ENCODE measurements at regions not wholly inside any gene's neighbourhood (a gene's known extent, or its start where the extent isn't known, plus 50 kb on each side); places are given as distances from the start of the nearest gene placed in this dataset.

GRCh38 chr21:38933731-38934130, 128.0 kb downstream of the ETS2 start:
- DNase-seq (ENCODE audit: low read depth in 2 of 2): no peak

- DNase-seq (ENCODE audit: low read depth in 2 of 2): no peak
Observed at GRCh38 chr21:38931291-38931690, 125.6 kb downstream of the ETS2 start.

DNA sequence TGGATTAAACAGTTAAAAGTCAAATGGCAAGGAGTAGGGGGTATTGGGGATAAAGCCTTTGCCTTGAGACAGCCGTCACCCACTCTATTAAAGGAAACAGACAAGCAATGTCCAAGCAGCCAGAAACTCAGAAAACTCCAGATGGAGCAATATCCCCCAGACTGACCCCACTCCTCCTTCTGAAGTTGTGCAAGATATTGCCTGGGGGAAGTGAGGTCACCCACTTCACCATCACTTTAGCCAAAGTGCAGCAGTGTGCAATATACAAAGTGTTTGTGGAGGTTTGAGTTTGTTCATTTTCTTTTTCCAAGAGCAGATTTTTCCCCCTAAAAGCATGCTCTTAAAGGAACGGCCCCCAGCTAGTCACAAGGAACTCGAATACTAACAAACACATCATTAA, 125.1 kb downstream of the ETS2 start:
- no peak for DNase-seq (ENCODE audit: low read depth in 2 of 2)

DNA sequence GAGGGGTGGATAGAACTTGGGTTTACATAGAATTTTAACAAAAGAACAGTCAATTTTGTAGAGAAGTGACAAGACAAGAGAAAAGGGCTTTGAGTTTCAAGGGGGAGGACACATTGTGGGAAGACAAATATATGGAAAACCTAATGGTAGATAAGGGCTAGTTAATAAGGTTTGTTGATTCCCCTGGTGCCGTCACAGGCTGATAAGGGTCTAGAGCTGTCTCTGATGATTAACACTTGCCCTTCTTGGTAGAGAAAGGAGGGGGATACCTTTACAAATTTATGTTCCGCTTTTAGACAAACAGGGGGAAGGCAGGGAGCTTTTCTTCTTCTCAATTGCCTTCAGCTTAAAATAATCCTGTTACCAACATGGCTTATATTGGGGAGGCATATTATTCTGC, 124.3 kb downstream of the ETS2 start:
- DNase-seq (ENCODE audit: low read depth in 2 of 2): no peak

DNA sequence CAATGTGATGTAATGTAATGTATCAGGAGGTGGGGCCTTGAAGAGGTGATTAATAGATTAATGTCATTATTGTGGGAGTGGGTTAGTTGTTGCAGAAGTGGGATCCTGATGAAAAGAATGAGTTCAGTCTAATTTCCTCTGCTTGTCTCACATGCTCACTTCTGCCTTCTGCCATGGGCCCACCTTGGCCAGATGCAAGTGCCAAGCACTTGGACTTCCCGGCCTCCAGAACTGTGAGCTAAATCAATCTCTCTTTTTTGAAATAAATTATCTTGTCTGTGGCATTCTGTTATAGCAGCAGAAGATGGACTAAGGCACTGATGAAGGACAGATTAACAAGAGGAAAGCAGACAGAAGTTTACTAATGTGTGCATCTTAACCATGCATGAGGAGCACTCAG, 123.9 kb downstream of the ETS2 start:
- DNase-seq (ENCODE audit: low read depth in 2 of 2): no peak

- no peak for DNase-seq (ENCODE audit: low read depth in 2 of 2)
Observed at GRCh38 chr21:38929142-38929541, 123.4 kb downstream of the ETS2 start.

GRCh38 chr21:38927776-38928175, 122.0 kb downstream of the ETS2 start:
- no peak for DNase-seq (ENCODE audit: low read depth in 2 of 2)

GRCh38 chr21:38925923-38926322, 120.2 kb downstream of the ETS2 start:
- DNase-seq (ENCODE audit: low read depth in 2 of 2): no peak

- DNase-seq (ENCODE audit: low read depth in 2 of 2): no peak
Observed at GRCh38 chr21:38925478-38925877, 119.7 kb downstream of the ETS2 start.

GRCh38 chr21:38924954-38925353, 119.2 kb downstream of the ETS2 start:
- DNase-seq (ENCODE audit: low read depth in 2 of 2): no peak

DNA sequence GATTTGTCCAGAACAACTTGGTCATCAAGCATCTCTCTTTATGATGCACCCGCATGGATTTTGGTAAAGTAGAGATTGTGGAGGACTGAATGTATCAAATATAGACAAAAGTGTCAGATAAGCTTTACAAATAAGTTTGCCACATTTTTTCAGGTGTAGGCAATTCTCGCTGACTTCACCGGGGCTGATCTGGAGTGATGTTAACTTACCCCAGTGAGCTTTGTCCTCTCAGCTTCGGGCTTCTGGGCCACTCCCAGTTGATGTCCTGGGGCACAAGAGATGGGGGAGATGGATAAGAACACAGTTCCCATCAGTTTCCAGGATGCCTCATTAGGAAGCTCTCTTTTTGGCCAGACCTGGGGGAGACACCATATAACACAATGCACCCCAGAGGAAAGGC, 117.7 kb downstream of the ETS2 start:
- DNase-seq (ENCODE audit: low read depth in 2 of 2): no peak

- no peak for DNase-seq (ENCODE audit: low read depth in 2 of 2)
Observed at GRCh38 chr21:38922474-38923235, 116.9 kb downstream of the ETS2 start.

- no peak for DNase-seq (ENCODE audit: low read depth in 2 of 2)
Observed at GRCh38 chr21:38921511-38922251, 116.0 kb downstream of the ETS2 start.

GRCh38 chr21:38920631-38921398, 115.1 kb downstream of the ETS2 start:
- no peak for DNase-seq (ENCODE audit: low read depth in 2 of 2)

- DNase-seq (ENCODE audit: low read depth in 2 of 2): no peak
Observed at GRCh38 chr21:38918607-38919346, 113.0 kb downstream of the ETS2 start.

DNA sequence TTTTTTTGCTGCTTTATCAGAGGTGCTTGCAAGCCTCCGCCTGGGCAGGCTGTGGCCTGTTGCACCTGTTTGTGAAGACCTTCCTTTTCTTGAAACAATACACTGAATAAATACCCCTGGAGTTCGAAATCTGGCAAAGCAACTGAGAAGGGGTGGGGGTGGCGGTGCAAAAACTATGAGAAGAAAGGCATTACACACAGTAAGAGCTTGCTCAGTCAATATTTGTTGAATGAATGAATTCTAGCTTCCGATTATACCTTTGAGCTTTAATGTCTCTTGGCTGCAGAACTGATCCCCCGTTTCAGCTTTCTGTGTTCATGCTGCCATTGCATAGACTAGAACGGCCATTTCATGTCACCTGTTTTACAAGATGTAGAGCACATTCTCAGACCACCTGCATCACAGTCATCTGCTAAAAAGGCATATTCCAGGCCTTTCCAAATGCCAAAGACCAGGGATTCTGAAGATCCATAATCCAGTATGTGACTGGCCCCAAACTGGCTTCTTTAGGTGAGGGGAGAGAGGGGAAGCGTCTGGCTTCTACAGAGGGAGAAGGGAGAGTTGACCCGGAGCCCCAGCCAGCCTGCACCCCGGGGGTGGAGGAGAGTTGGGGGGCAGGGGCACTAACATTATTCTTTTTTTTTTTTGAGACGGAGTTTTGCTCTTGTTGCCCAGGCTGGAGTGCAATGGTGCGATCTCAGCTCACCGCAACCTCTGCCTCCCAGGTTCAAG, 111.5 kb downstream of the ETS2 start:
- DNase-seq (ENCODE audit: low read depth in 2 of 2): no peak

DNA sequence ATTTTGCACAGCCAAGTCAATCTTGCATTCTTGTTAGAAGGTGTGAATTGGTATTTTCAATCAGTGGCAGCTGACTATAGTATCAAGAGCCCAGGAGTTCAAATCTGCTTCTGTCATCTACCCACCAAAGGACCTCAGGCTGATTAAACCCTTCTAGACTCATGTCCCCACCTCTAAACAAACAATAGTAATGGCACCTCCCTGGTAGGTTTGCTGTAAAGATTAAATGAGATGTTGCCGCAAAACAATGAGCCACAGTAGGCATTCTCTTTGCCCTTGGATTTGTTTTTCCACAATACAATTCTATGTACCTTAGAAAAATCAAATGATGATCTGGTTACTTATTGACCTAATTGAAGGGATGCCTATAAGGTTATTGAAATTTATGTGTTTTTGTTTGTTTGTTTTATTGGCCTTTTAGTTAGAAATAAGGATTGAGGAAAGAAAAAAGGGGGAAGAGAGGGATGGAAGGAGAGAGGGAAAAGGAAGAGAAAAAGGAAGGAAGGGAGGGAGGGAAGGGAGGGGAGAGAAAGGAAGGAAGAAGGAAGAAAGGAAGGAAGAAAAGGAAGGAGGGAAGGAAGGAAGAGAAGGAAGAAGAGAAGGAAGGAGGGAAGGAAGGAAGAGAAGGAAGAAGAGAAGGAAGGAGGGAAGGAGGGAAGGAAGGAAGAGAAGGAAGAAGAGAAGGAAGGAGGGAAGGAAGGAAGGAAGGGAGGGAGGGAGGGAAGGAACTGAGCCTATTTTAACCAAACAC, 110.7 kb downstream of the ETS2 start:
- no peak for DNase-seq (ENCODE audit: low read depth in 2 of 2)

GRCh38 chr21:38915546-38915945, 109.8 kb downstream of the ETS2 start:
- no peak for DNase-seq (ENCODE audit: low read depth in 2 of 2)

GRCh38 chr21:38914528-38915293, 109.0 kb downstream of the ETS2 start:
- no peak for DNase-seq (ENCODE audit: low read depth in 2 of 2)
